ENCODE measurements at regions not wholly inside any gene's neighbourhood (a gene's known extent, or its start where the extent isn't known, plus 50 kb on each side); places are given as distances from the start of the nearest gene placed in this dataset.

- Histone ChIP-seq H3K9ac (ENCODE audit: insufficient read depth, low read depth, low read length) (no peak overlapping the region), H3K79me2 (ENCODE audit: insufficient read depth, low read length) (no peaks in the 10 kb centered on the region), H3K4me1 (ENCODE audit: insufficient read depth, low read length) (no peaks in the 10 kb centered on the region), H2AFZ (ENCODE audit: low read length) (no peak overlapping the region), H3K9me3 (ENCODE audit: low read length) (no peaks in the 10 kb centered on the region), H3K4me2 (ENCODE audit: low read depth, low read length) (no peak overlapping the region), H4K20me1 (ENCODE audit: insufficient read depth, low read length) (no peaks in the 10 kb centered on the region), H3K27ac (ENCODE audit: extremely low read length, insufficient read depth, low read length) (no peak overlapping the region), H3K4me3 (replicated peaks in 1 of 3; ENCODE audit: insufficient read depth in 1 of 3, low read depth in 2 of 3, low read length in 3 of 3) (no peak overlapping the region), H3K36me3 (replicated peaks in 1 of 2; ENCODE audit: control insufficient read depth in 1 of 2, insufficient read depth in 2 of 2, low read length in 2 of 2) (no peaks in the 10 kb centered on the region), H3K27me3 (ENCODE audit: control insufficient read depth in 1 of 2, insufficient read depth in 2 of 2, low read length in 2 of 2) (no peaks in the 10 kb centered on the region)
- no peak for ATAC-seq
- in situ Hi-C loops (cut with HindIII; ENCODE audit: extremely low pct_ligation_motif_present, low pct_unique_long_range_greater_than_20kb) (no loop called here), intact Hi-C loops (cut with micrococcal nuclease; ENCODE audit: unreplicated experiment) (no loop called here)
- CTCF ChIA-PET (ENCODE audit: low intra/inter-chr PET ratio, low total read pairs), result no interaction called here
- POLR2A ChIA-PET, result no interaction called here
- no peak for DNase-seq (ENCODE audit: low spot score)
- BruUV-seq (replicated peaks), result no TSS peak
- no peak for FAIRE-seq
- 0% methylated on average over 1 of the region's 1 CpG for WGBS (ENCODE audit: low lambda C conversion rate)
- TF ChIP-seq ZNF598 (CRISPR knock-in tag; IDR thresholded peaks at IDR 0.05; ENCODE audit: borderline replicate concordance) (no peak), ZBTB40 (IDR thresholded peaks at IDR 0.05) (no peak), ZBTB40 (CRISPR knock-in tag; IDR thresholded peaks at IDR 0.05) (no peak), ZIK1 (CRISPR knock-in tag; IDR thresholded peaks at IDR 0.05; ENCODE audit: borderline replicate concordance, low read depth) (no peak), TIGD3 (CRISPR knock-in tag; IDR thresholded peaks at IDR 0.05; ENCODE audit: borderline replicate concordance) (no peak), ZBTB4 (CRISPR knock-in tag; IDR thresholded peaks at IDR 0.05; ENCODE audit: borderline replicate concordance) (no peak), ELK4 (CRISPR knock-in tag; IDR thresholded peaks at IDR 0.05; ENCODE audit: borderline replicate concordance) (no peak), STAT5B (CRISPR knock-in tag; IDR thresholded peaks at IDR 0.05) (no peak), ZFP62 (CRISPR knock-in tag; IDR thresholded peaks at IDR 0.05) (no peak), SMAD1 (CRISPR knock-in tag; IDR thresholded peaks at IDR 0.05; ENCODE audit: borderline replicate concordance, low read depth) (no peak)
Observed at GRCh38 chr4:60194214-60194613, 1005.9 kb upstream of the ADGRL3 start.
